ENCODE measurements at regions not wholly inside any gene's neighbourhood (a gene's known extent, or its start where the extent isn't known, plus 50 kb on each side); places are given as distances from the start of the nearest gene placed in this dataset.
"Not testable (repeated sequence)": the region's sequence is repeated elsewhere in the genome, so short reads cannot be mapped to it uniquely, and the experiment has no call there.

GRCh38 chr21:13303763-13304162, 305.8 kb upstream of the POTED start:
- not testable (repeated sequence) for DNase-seq (ENCODE audit: low spot score); ATAC-seq (ENCODE audit: low read depth); H3K27ac ChIP-seq (ENCODE audit: poor library complexity, severe bottlenecking)

GRCh38 chr21:13304901-13305300, 304.7 kb upstream of the POTED start:
- DNase-seq (ENCODE audit: low spot score); H3K36me3 ChIP-seq (ENCODE audit: low read depth); H3K4me3 ChIP-seq (ENCODE audit: severe bottlenecking); H3K4me1 ChIP-seq (ENCODE audit: insufficient read depth, poor library complexity, severe bottlenecking); ATAC-seq (ENCODE audit: low read depth); H3K9me3 ChIP-seq (ENCODE audit: severe bottlenecking); H3K27ac ChIP-seq (ENCODE audit: poor library complexity, severe bottlenecking); H3K27me3 ChIP-seq (ENCODE audit: insufficient read depth, poor library complexity, severe bottlenecking): not testable (repeated sequence)

More at GRCh38 chr21:13303763-13304162, 305.8 kb upstream of the POTED start:
- not testable (repeated sequence) for H3K36me3 ChIP-seq (ENCODE audit: low read depth); H3K9me3 ChIP-seq (ENCODE audit: severe bottlenecking); H3K27me3 ChIP-seq (ENCODE audit: insufficient read depth, poor library complexity, severe bottlenecking); H3K4me1 ChIP-seq (ENCODE audit: insufficient read depth, poor library complexity, severe bottlenecking); H3K4me3 ChIP-seq (ENCODE audit: severe bottlenecking)

- not testable (repeated sequence) for H3K27me3 ChIP-seq (ENCODE audit: insufficient read depth, poor library complexity, severe bottlenecking); H3K27ac ChIP-seq (ENCODE audit: poor library complexity, severe bottlenecking); DNase-seq (ENCODE audit: low spot score); H3K9me3 ChIP-seq (ENCODE audit: severe bottlenecking); H3K4me3 ChIP-seq (ENCODE audit: severe bottlenecking); ATAC-seq (ENCODE audit: low read depth); H3K36me3 ChIP-seq (ENCODE audit: low read depth); H3K4me1 ChIP-seq (ENCODE audit: insufficient read depth, poor library complexity, severe bottlenecking)
Measured at GRCh38 chr21:13310120-13310519, 299.5 kb upstream of the POTED start.

GRCh38 chr21:13310570-13311524, 298.7 kb upstream of the POTED start:
- H3K27ac ChIP-seq (ENCODE audit: poor library complexity, severe bottlenecking); H3K36me3 ChIP-seq (ENCODE audit: low read depth); H3K9me3 ChIP-seq (ENCODE audit: severe bottlenecking); DNase-seq (ENCODE audit: low spot score); H3K27me3 ChIP-seq (ENCODE audit: insufficient read depth, poor library complexity, severe bottlenecking); H3K4me3 ChIP-seq (ENCODE audit: severe bottlenecking); H3K4me1 ChIP-seq (ENCODE audit: insufficient read depth, poor library complexity, severe bottlenecking): not testable (repeated sequence)
- 0 out of 3 replicates have a peak, but pooled peaks have one; percentile 17 for ATAC-seq (ENCODE audit: low read depth)

- not testable (repeated sequence) for H3K36me3 ChIP-seq (ENCODE audit: low read depth); H3K9me3 ChIP-seq (ENCODE audit: severe bottlenecking); H3K4me1 ChIP-seq (ENCODE audit: insufficient read depth, poor library complexity, severe bottlenecking); ATAC-seq (ENCODE audit: low read depth); H3K4me3 ChIP-seq (ENCODE audit: severe bottlenecking); DNase-seq (ENCODE audit: low spot score); H3K27me3 ChIP-seq (ENCODE audit: insufficient read depth, poor library complexity, severe bottlenecking); H3K27ac ChIP-seq (ENCODE audit: poor library complexity, severe bottlenecking)
Measured at GRCh38 chr21:13318718-13319117, 290.9 kb upstream of the POTED start.

- ATAC-seq (ENCODE audit: low read depth); DNase-seq (ENCODE audit: low spot score); H3K36me3 ChIP-seq (ENCODE audit: low read depth); H3K27ac ChIP-seq (ENCODE audit: poor library complexity, severe bottlenecking); H3K9me3 ChIP-seq (ENCODE audit: severe bottlenecking); H3K4me3 ChIP-seq (ENCODE audit: severe bottlenecking); H3K4me1 ChIP-seq (ENCODE audit: insufficient read depth, poor library complexity, severe bottlenecking); H3K27me3 ChIP-seq (ENCODE audit: insufficient read depth, poor library complexity, severe bottlenecking): not testable (repeated sequence)
Measured at GRCh38 chr21:13321919-13322318, 287.7 kb upstream of the POTED start.

GRCh38 chr21:13340670-13341234, 268.8 kb upstream of the POTED start:
- not testable (repeated sequence) for ATAC-seq (ENCODE audit: low read depth); H3K27me3 ChIP-seq (ENCODE audit: insufficient read depth, poor library complexity, severe bottlenecking); H3K4me1 ChIP-seq (ENCODE audit: insufficient read depth, poor library complexity, severe bottlenecking); DNase-seq (ENCODE audit: low spot score); H3K36me3 ChIP-seq (ENCODE audit: low read depth); H3K4me3 ChIP-seq (ENCODE audit: severe bottlenecking); H3K9me3 ChIP-seq (ENCODE audit: severe bottlenecking); H3K27ac ChIP-seq (ENCODE audit: poor library complexity, severe bottlenecking)
- peak; percentile 23 for TF ChIP-seq CTCF (IDR thresholded peaks at IDR 0.05; ENCODE audit: poor library complexity, severe bottlenecking)

GRCh38 chr21:13351521-13351920, 258.1 kb upstream of the POTED start:
- not testable (repeated sequence) for ATAC-seq (ENCODE audit: low read depth); H3K36me3 ChIP-seq (ENCODE audit: low read depth); H3K27me3 ChIP-seq (ENCODE audit: insufficient read depth, poor library complexity, severe bottlenecking); H3K27ac ChIP-seq (ENCODE audit: poor library complexity, severe bottlenecking); H3K4me3 ChIP-seq (ENCODE audit: severe bottlenecking); DNase-seq (ENCODE audit: low spot score); H3K4me1 ChIP-seq (ENCODE audit: insufficient read depth, poor library complexity, severe bottlenecking); H3K9me3 ChIP-seq (ENCODE audit: severe bottlenecking)

GRCh38 chr21:13360175-13360574, 249.4 kb upstream of the POTED start:
- not testable (repeated sequence) for H3K4me3 ChIP-seq (ENCODE audit: severe bottlenecking); DNase-seq (ENCODE audit: low spot score); H3K27me3 ChIP-seq (ENCODE audit: insufficient read depth, poor library complexity, severe bottlenecking); H3K36me3 ChIP-seq (ENCODE audit: low read depth); H3K9me3 ChIP-seq (ENCODE audit: severe bottlenecking); H3K27ac ChIP-seq (ENCODE audit: poor library complexity, severe bottlenecking); H3K4me1 ChIP-seq (ENCODE audit: insufficient read depth, poor library complexity, severe bottlenecking); ATAC-seq (ENCODE audit: low read depth)
